Subcutaneous abdominal adipose tissue (tissue), 5 donors: ENCODE measurements at regions not wholly inside any gene's neighbourhood (a gene's known extent, or its start where the extent isn't known, plus 50 kb on each side); places are given as distances from the start of the nearest gene placed in this dataset.
"Not testable (repeated sequence)": the region's sequence is repeated elsewhere in the genome, so short reads cannot be mapped to it uniquely, and the experiment has no call there.

Experiments
- H3K27ac ChIP-seq: one replicate; pipeline ENCODE4 v1.7.0; 2013; ENCODE audit warnings: low read depth, mild to moderate bottlenecking, inconsistent platforms, low read length, moderate library complexity
- H3K27me3 ChIP-seq, 5 donors: one replicate each; pipeline ENCODE4 v1.7.0; 2013; ENCODE audit warnings: low read length in 5 of 5, inconsistent platforms in 1 of 5; ENCODE audit not compliant: control insufficient read depth in 5 of 5, insufficient read depth in 4 of 5
- H3K36me3 ChIP-seq, 5 donors: one replicate each; pipeline ENCODE4 v1.7.0; 2013; ENCODE audit warnings: low read length in 5 of 5; ENCODE audit not compliant: control insufficient read depth in 5 of 5, insufficient read depth in 5 of 5
- H3K4me1 ChIP-seq, 5 donors: one replicate each; pipeline ENCODE4 v1.7.0; 2013; ENCODE audit warnings: low read length in 5 of 5, mild to moderate bottlenecking in 3 of 5, moderate library complexity in 1 of 5; ENCODE audit not compliant: control insufficient read depth in 5 of 5, insufficient read depth in 5 of 5
- H3K4me3 ChIP-seq, 5 donors: one replicate each; pipeline ENCODE4 v1.7.0; 2013; ENCODE audit warnings: low read length in 5 of 5, low read depth in 1 of 5
- H3K9ac ChIP-seq, 5 donors: one replicate each; pipeline ENCODE4 v1.7.0; 2013; ENCODE audit warnings: low read length in 5 of 5, mild to moderate bottlenecking in 4 of 5, moderate library complexity in 3 of 5
- H3K9me3 ChIP-seq, 5 donors: one replicate each; pipeline ENCODE4 v1.7.0; 2013; ENCODE audit warnings: low read length in 5 of 5; ENCODE audit not compliant: control insufficient read depth in 5 of 5
- donor health status: healthy.
- donor health status: healthy.
- donor health status: healthy.
- donor health status: healthy.
- donor health status: healthy.

GRCh38 chr2:134027980-134028379, 225.9 kb upstream of the MGAT5 start:
- peaks cover 0 to 8% (median 0%) of the 10 kb centered on the region in 5 donors for H3K27me3 ChIP-seq
- no peak overlapping the region for H3K27ac ChIP-seq
- H3K4me3 ChIP-seq, result peak overlapping the region; percentile 51 to 65 (median 58)
- H3K9me3 ChIP-seq, result no peaks in the 10 kb centered on the region
- peak overlapping the region in 1 of 5 donors; percentile 36 for H3K9ac ChIP-seq
- H3K36me3 ChIP-seq, result no peaks in the 10 kb centered on the region
- peaks cover 4 to 50% (median 47%) of the 10 kb centered on the region in 5 donors for H3K4me1 ChIP-seq

DNA sequence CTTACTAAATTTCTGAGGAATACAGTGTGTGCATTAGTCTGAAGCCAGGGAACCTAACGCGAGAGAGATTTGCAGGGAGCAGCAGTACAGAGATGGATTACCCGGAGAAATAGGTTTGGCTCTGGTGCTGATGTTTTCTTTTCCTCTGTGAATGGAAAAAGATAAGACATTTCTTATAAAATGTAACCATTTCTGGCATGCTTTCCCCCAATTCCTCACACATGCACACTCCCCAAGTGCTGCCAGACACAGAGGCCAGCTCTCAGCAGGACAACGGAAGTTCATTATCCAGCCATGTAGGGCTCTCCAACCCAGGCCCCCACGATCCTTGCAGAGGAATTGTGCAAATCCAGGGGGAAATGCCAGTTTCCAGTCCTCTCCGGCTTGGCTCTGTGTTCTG, 224.5 kb upstream of the MGAT5 start:
- H3K36me3 ChIP-seq, result no peaks in the 10 kb centered on the region
- no peak overlapping the region for H3K9ac ChIP-seq
- H3K27ac ChIP-seq, result no peak overlapping the region
- H3K27me3 ChIP-seq, result peaks cover 0 to 6% (median 0%) of the 10 kb centered on the region in 5 donors
- H3K9me3 ChIP-seq, result no peaks in the 10 kb centered on the region
- no peak overlapping the region for H3K4me3 ChIP-seq
- peaks cover 4 to 50% (median 47%) of the 10 kb centered on the region in 5 donors for H3K4me1 ChIP-seq

DNA sequence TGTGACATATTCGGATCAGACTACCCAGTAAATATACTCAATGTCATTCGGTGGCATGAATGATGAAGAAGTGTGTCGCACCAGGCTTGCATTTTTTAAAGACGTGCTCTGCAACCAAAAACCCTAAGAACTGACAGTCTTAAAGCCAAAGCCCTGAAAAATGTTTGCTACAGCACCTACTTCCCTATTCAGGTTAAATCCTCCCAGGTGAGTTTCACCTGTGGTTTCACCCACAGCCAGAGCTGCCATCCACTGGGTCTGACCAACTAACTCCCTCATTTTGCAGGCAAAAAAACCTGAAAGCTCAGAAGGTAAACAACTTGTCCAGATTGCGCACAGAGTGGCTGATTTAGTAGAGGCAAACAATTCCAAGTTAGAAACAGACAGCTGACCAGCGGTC, 222.3 kb upstream of the MGAT5 start:
- no peak overlapping the region for H3K4me3 ChIP-seq
- no peak overlapping the region for H3K9ac ChIP-seq
- H3K4me1 ChIP-seq, result peaks cover 4 to 50% (median 47%) of the 10 kb centered on the region in 5 donors
- H3K27ac ChIP-seq, result no peak overlapping the region
- H3K9me3 ChIP-seq, result no peaks in the 10 kb centered on the region
- H3K36me3 ChIP-seq, result no peaks in the 10 kb centered on the region
- peaks cover 0 to 6% (median 0%) of the 10 kb centered on the region in 5 donors for H3K27me3 ChIP-seq

- H3K4me1 ChIP-seq, result peaks cover 0 to 16% (median 13%) of the 10 kb centered on the region in 5 donors
- H3K27ac ChIP-seq, result no peak overlapping the region
- H3K9me3 ChIP-seq, result no peaks in the 10 kb centered on the region
- H3K27me3 ChIP-seq, result no peaks in the 10 kb centered on the region
- H3K36me3 ChIP-seq, result no peaks in the 10 kb centered on the region
- no peak overlapping the region for H3K9ac ChIP-seq
- no peak overlapping the region for H3K4me3 ChIP-seq
These were observed 218.1 kb upstream of the MGAT5 start for GRCh38 chr2:134035605-134036370.

- no peak overlapping the region for H3K9ac ChIP-seq
- no peak overlapping the region for H3K4me3 ChIP-seq
- no peaks in the 10 kb centered on the region for H3K27me3 ChIP-seq
- H3K4me1 ChIP-seq, result no peaks in the 10 kb centered on the region
- no peaks in the 10 kb centered on the region for H3K9me3 ChIP-seq
- H3K27ac ChIP-seq, result no peak overlapping the region
- H3K36me3 ChIP-seq, result no peaks in the 10 kb centered on the region
These were observed 213.8 kb upstream of the MGAT5 start for GRCh38 chr2:134039912-134040581.

GRCh38 chr2:134040626-134041172, 213.2 kb upstream of the MGAT5 start:
- H3K9me3 ChIP-seq, H3K4me1 ChIP-seq, H3K27ac ChIP-seq, H3K9ac ChIP-seq, H3K4me3 ChIP-seq, H3K36me3 ChIP-seq, H3K27me3 ChIP-seq: not testable (repeated sequence)

DNA sequence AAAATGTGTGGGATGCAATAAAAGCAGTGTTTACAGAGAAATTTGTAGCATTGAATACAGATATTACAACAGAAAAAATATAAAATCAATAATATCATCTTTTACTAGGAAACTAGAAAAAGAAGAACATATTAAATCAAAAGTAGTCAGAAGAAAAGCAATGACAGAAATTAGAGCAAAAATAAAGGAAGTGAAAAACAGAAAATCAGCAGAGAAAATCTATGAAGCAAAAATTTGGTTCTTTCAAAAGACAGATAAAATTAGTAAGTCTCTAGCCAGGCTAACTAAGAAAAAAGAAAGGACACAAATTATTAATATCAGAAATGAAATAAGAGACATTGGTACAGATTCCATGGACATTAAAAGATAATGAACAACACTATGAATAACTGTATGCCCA, 212.0 kb upstream of the MGAT5 start:
- H3K9ac ChIP-seq, result no peak overlapping the region
- no peaks in the 10 kb centered on the region for H3K4me1 ChIP-seq
- H3K27me3 ChIP-seq, result no peaks in the 10 kb centered on the region
- no peak overlapping the region for H3K4me3 ChIP-seq
- H3K9me3 ChIP-seq, result no peaks in the 10 kb centered on the region
- no peaks in the 10 kb centered on the region for H3K36me3 ChIP-seq
- H3K27ac ChIP-seq, result no peak overlapping the region

GRCh38 chr2:134043028-134043427, 210.8 kb upstream of the MGAT5 start:
- not testable (repeated sequence) for H3K4me1 ChIP-seq, H3K9ac ChIP-seq, H3K27me3 ChIP-seq, H3K36me3 ChIP-seq, H3K9me3 ChIP-seq, H3K27ac ChIP-seq, H3K4me3 ChIP-seq

DNA sequence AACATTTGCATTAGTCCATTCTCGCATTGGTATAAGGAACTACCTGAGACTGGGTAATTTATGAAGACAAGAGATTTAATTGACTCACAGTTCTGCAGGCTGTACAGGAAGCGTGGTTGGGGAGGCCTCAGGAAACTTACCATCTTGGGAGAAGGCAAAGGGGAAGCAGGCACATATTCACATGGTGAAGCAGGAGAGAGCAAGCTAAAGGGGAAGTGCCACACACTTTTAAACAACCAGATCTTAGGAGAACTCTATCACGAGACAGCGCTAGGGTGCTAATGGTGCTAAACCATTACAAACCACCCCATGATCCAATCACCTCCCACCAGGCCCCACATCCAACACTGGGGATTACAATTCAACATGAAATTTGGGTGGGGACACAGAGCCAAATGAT, 201.7 kb upstream of the MGAT5 start:
- H3K27me3 ChIP-seq, result no peaks in the 10 kb centered on the region
- H3K9me3 ChIP-seq, result no peaks in the 10 kb centered on the region
- no peaks in the 10 kb centered on the region for H3K4me1 ChIP-seq
- H3K4me3 ChIP-seq, result no peak overlapping the region
- no peak overlapping the region for H3K9ac ChIP-seq
- H3K36me3 ChIP-seq, result no peaks in the 10 kb centered on the region
- H3K27ac ChIP-seq, result no peak overlapping the region

DNA sequence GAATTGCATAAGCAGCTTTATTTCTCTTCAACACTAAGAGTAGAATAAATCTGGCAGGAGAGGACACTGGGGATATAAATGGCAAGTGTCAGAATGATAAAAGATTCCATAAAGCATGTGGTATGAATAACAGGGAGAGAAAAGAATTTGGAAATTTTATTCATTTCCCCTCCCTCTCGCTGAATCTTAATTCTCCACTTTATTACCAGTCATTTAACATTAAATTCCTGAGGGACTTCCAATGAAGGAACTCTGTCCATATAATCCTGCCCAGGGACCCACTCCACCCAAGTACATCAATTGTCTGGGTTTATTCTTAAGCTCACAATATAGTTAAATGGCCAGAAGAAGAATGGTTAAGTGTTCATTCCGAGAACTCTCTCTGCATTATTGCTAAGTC, 197.7 kb upstream of the MGAT5 start:
- no peaks in the 10 kb centered on the region for H3K4me1 ChIP-seq
- no peaks in the 10 kb centered on the region for H3K36me3 ChIP-seq
- H3K27ac ChIP-seq, result no peak overlapping the region
- H3K9me3 ChIP-seq, result no peaks in the 10 kb centered on the region
- H3K27me3 ChIP-seq, result no peaks in the 10 kb centered on the region
- no peak overlapping the region for H3K9ac ChIP-seq
- no peak overlapping the region for H3K4me3 ChIP-seq
